ENCODE measurements at regions not wholly inside any gene's neighbourhood (a gene's known extent, or its start where the extent isn't known, plus 50 kb on each side); places are given as distances from the start of the nearest gene placed in this dataset.

DNA sequence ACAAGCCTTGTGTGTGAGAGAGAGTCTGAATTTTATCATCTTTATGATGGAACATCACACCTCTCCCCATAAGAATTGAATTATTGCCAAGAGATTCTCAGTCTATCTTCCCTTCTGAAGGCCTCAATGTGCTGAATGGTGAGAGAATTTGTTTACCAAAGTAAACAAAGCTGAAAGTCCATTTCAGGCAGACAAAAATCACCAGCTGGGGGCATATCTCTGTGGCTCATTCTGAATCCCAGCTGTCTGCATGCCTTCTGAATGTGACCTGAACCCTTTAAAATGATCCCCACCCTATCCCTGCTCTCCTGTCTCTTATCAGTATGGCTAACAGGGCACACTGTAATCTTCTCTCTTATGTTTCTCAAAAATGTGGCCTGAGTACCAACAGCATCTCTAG lies 99.1 kb upstream of the CAMK1G start:
- no peaks in the 10 kb centered on the region for H3K9me3 ChIP-seq (ENCODE audit: low read length)
- H3F3A ChIP-seq (ENCODE audit: insufficient read depth, low read length, poor library complexity, severe bottlenecking): no peaks in the 10 kb centered on the region
- no peak overlapping the region for H3K9ac ChIP-seq (ENCODE audit: low read length)
- H3K36me3 ChIP-seq (ENCODE audit: insufficient read depth, low read length): no peaks in the 10 kb centered on the region
- no peaks in the 10 kb centered on the region for H3K27me3 ChIP-seq (ENCODE audit: insufficient read depth, low read depth, low read length)
- no peak overlapping the region for H3K27ac ChIP-seq (ENCODE audit: low read length)
- H3K4me2 ChIP-seq (ENCODE audit: low read length): no peak overlapping the region
- TF ChIP-seq, protein P1, sequence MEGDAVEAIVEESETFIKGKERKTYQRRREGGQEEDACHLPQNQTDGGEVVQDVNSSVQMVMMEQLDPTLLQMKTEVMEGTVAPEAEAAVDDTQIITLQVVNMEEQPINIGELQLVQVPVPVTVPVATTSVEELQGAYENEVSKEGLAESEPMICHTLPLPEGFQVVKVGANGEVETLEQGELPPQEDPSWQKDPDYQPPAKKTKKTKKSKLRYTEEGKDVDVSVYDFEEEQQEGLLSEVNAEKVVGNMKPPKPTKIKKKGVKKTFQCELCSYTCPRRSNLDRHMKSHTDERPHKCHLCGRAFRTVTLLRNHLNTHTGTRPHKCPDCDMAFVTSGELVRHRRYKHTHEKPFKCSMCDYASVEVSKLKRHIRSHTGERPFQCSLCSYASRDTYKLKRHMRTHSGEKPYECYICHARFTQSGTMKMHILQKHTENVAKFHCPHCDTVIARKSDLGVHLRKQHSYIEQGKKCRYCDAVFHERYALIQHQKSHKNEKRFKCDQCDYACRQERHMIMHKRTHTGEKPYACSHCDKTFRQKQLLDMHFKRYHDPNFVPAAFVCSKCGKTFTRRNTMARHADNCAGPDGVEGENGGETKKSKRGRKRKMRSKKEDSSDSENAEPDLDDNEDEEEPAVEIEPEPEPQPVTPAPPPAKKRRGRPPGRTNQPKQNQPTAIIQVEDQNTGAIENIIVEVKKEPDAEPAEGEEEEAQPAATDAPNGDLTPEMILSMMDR (IDR thresholded peaks at IDR 0.05; ENCODE audit: poor library complexity, severe bottlenecking): no peak
- TF ChIP-seq EZH2 (IDR thresholded peaks at IDR 0.05; ENCODE audit: borderline replicate concordance, insufficient read depth, low read length, poor library complexity, severe bottlenecking) (no peak), POLR2AphosphoS5 (IDR thresholded peaks at IDR 0.05) (no peak), TAF1 (IDR thresholded peaks at IDR 0.05; ENCODE audit: low read depth) (no peak), SMC3 (conservative IDR thresholded peaks at IDR 0.05; ENCODE audit: poor library complexity) (no peak)
- TF ChIP-seq, protein P2, sequence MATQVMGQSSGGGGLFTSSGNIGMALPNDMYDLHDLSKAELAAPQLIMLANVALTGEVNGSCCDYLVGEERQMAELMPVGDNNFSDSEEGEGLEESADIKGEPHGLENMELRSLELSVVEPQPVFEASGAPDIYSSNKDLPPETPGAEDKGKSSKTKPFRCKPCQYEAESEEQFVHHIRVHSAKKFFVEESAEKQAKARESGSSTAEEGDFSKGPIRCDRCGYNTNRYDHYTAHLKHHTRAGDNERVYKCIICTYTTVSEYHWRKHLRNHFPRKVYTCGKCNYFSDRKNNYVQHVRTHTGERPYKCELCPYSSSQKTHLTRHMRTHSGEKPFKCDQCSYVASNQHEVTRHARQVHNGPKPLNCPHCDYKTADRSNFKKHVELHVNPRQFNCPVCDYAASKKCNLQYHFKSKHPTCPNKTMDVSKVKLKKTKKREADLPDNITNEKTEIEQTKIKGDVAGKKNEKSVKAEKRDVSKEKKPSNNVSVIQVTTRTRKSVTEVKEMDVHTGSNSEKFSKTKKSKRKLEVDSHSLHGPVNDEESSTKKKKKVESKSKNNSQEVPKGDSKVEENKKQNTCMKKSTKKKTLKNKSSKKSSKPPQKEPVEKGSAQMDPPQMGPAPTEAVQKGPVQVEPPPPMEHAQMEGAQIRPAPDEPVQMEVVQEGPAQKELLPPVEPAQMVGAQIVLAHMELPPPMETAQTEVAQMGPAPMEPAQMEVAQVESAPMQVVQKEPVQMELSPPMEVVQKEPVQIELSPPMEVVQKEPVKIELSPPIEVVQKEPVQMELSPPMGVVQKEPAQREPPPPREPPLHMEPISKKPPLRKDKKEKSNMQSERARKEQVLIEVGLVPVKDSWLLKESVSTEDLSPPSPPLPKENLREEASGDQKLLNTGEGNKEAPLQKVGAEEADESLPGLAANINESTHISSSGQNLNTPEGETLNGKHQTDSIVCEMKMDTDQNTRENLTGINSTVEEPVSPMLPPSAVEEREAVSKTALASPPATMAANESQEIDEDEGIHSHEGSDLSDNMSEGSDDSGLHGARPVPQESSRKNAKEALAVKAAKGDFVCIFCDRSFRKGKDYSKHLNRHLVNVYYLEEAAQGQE (IDR thresholded peaks at IDR 0.05; ENCODE audit: borderline replicate concordance): no peak
- H4K20me1 ChIP-seq (ENCODE audit: insufficient read depth): no peaks in the 10 kb centered on the region
- H3K4me3 ChIP-seq (ENCODE audit: low read length): no peak overlapping the region
- no peak overlapping the region for H2AFZ ChIP-seq (ENCODE audit: low read depth, low read length)
- H3K9me2 ChIP-seq (ENCODE audit: insufficient read depth, low read length): no peaks in the 10 kb centered on the region
- H3K79me2 ChIP-seq (replicated peaks; ENCODE audit: insufficient read depth, low read length): no peaks in the 10 kb centered on the region

DNA sequence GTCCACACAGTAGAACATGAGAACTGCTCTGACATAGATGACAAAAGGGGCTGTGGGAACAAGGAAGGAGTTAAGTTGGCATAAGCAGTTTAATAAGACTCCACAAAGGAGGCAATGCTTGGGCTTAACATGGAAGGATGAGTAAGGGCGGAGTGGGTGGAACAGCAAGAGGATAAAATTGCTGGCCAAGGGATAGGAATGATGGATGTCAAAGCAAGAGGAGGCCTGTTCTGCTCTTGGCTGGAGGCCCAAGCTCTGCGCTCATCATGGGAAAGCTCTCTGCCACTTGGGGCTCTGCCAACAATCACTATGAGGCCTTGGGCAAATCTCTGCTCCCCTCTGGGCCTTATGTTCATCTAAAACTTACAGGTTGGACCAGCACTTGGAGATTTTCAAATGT lies 98.3 kb upstream of the CAMK1G start:
- H3K4me3 ChIP-seq (ENCODE audit: low read length): no peak overlapping the region
- no peaks in the 10 kb centered on the region for H3K9me2 ChIP-seq (ENCODE audit: insufficient read depth, low read length)
- no peak overlapping the region for H3K27ac ChIP-seq (ENCODE audit: low read length)
- no peaks in the 10 kb centered on the region for H3K27me3 ChIP-seq (ENCODE audit: insufficient read depth, low read depth, low read length)
- H3K36me3 ChIP-seq (ENCODE audit: insufficient read depth, low read length): no peaks in the 10 kb centered on the region
- H4K20me1 ChIP-seq (ENCODE audit: insufficient read depth): no peaks in the 10 kb centered on the region
- no peaks in the 10 kb centered on the region for H3F3A ChIP-seq (ENCODE audit: insufficient read depth, low read length, poor library complexity, severe bottlenecking)
- H3K9me3 ChIP-seq (ENCODE audit: low read length): no peaks in the 10 kb centered on the region
- no peak overlapping the region for H3K9ac ChIP-seq (ENCODE audit: low read length)
- TF ChIP-seq EP300 (conservative IDR thresholded peaks at IDR 0.05; ENCODE audit: poor library complexity, severe bottlenecking): no peak
- no peak for TF ChIP-seq SMC3 (conservative IDR thresholded peaks at IDR 0.05; ENCODE audit: poor library complexity)
- TF ChIP-seq MXI1 (conservative IDR thresholded peaks at IDR 0.05; ENCODE audit: poor library complexity, severe bottlenecking): no peak
- no peak for TF ChIP-seq EZH2 (IDR thresholded peaks at IDR 0.05; ENCODE audit: borderline replicate concordance, insufficient read depth, low read length, poor library complexity, severe bottlenecking)
- TF ChIP-seq, protein P2 (IDR thresholded peaks at IDR 0.05; ENCODE audit: borderline replicate concordance): no peak
- no peak for TF ChIP-seq RAD21 (conservative IDR thresholded peaks at IDR 0.05)
- no peak for TF ChIP-seq TAF1 (IDR thresholded peaks at IDR 0.05; ENCODE audit: low read depth)
- no peak overlapping the region for H3K4me2 ChIP-seq (ENCODE audit: low read length)
- H3K79me2 ChIP-seq (replicated peaks; ENCODE audit: insufficient read depth, low read length): no peaks in the 10 kb centered on the region
- no peak overlapping the region for H2AFZ ChIP-seq (ENCODE audit: low read depth, low read length)
